AG04449 (cell line): ENCODE measurements at regions not wholly inside any gene's neighbourhood (a gene's known extent, or its start where the extent isn't known, plus 50 kb on each side); places are given as distances from the start of the nearest gene placed in this dataset.

Experiments
- CTCF ChIA-PET: fragments of 350-600 bp; formaldehyde crosslinking; extraction: SDS; loops from one replicate; lab custom pipeline; 2021; ENCODE audit warnings: antibody characterized with exemption; lab: Yijun Ruan, JAX
- POLR2A ChIA-PET: fragments of 400-600, 350-600 bp; formaldehyde crosslinking; extraction: SDS; loops from one replicate; lab custom pipeline; 2020; ENCODE audit warnings: antibody characterized with exemption, inconsistent platforms; lab: Yijun Ruan, JAX
- DNase-seq: peaks from one replicate; pipeline ENCODE4 v3.0.0-alpha.2; 2010; ENCODE audit warnings: low read depth, low spot score
- H3K4me3 ChIP-seq: 2 replicates; pipeline ENCODE4 v1.5.1; 2011; ENCODE audit warnings: low read depth, mild to moderate bottlenecking, control low read depth, low read length
- TF ChIP-seq, protein P1 (sequence below): IDR thresholded peaks from one replicate; pipeline ENCODE4 v1.5.1; 2011; ENCODE audit warnings: mild to moderate bottlenecking, moderate library complexity, low read length, control low read depth, inconsistent platforms; ENCODE audit not compliant: insufficient read depth; ENCODE audit errors: missing control alignments

- H3K4me3 ChIP-seq = no peak overlapping the region
- ChIA-PET CTCF (no interaction called here), POLR2A (no interaction called here)
- no peak for DNase-seq
- TF ChIP-seq, protein P1, sequence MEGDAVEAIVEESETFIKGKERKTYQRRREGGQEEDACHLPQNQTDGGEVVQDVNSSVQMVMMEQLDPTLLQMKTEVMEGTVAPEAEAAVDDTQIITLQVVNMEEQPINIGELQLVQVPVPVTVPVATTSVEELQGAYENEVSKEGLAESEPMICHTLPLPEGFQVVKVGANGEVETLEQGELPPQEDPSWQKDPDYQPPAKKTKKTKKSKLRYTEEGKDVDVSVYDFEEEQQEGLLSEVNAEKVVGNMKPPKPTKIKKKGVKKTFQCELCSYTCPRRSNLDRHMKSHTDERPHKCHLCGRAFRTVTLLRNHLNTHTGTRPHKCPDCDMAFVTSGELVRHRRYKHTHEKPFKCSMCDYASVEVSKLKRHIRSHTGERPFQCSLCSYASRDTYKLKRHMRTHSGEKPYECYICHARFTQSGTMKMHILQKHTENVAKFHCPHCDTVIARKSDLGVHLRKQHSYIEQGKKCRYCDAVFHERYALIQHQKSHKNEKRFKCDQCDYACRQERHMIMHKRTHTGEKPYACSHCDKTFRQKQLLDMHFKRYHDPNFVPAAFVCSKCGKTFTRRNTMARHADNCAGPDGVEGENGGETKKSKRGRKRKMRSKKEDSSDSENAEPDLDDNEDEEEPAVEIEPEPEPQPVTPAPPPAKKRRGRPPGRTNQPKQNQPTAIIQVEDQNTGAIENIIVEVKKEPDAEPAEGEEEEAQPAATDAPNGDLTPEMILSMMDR = no peak
Measured at GRCh38 chr22:47653921-47654320, 891.5 kb downstream of the TBC1D22A start.

GRCh38 chr22:47651216-47651987 lies 889.0 kb downstream of the TBC1D22A start:
- TF ChIP-seq, protein P1 = no peak
- no peak overlapping the region for H3K4me3 ChIP-seq
- DNase-seq = no peak
- ChIA-PET CTCF (no interaction called here), POLR2A (no interaction called here)

- TF ChIP-seq, protein P1 = no peak
- DNase-seq = no peak
- CTCF ChIA-PET = no interaction called here
- no peak overlapping the region for H3K4me3 ChIP-seq
- POLR2A ChIA-PET = no interaction called here
Measured at GRCh38 chr22:47647720-47648119, 885.3 kb downstream of the TBC1D22A start.

DNA sequence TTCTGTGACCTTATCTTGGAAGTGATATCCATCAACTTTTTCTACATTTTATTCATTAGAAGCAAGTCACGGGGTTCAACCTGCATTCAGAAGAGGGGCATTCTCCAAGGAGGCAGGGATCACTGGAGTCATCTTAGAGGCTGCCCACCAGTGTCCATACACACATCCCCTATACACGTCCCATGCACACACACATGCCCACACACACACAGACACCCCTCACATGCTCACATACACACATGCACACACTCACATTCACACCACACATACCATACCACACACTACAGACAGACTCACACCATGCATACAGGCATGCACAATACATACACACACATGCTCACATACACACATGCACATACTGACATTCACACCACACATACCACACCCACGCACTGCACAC lies 884.7 kb downstream of the TBC1D22A start:
- DNase-seq = no peak
- CTCF ChIA-PET = no interaction called here
- POLR2A ChIA-PET = no interaction called here
- no peak overlapping the region for H3K4me3 ChIP-seq
- TF ChIP-seq, protein P1 = no peak

DNA sequence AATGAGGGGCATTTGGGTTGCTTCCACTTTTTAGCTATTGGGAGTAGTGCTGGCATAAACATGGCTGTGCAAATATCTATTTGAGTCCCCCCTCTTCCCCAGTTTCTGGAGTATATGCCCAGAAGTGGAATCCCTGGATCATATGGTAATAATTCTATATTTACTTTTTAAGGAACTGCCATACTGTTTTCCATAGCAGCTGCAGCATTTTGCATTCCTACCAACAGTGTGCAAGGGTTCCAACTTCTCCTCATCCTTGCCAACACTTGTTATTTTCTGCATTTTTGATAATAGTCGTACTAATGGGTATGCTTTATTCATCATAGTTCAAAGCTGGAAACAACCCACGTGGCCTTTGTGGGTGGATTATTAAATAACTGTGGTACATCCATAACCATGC lies 883.5 kb downstream of the TBC1D22A start:
- TF ChIP-seq, protein P1 = no peak
- H3K4me3 ChIP-seq = no peak overlapping the region
- ChIA-PET CTCF (no interaction called here), POLR2A (no interaction called here)
- DNase-seq = no peak

DNA sequence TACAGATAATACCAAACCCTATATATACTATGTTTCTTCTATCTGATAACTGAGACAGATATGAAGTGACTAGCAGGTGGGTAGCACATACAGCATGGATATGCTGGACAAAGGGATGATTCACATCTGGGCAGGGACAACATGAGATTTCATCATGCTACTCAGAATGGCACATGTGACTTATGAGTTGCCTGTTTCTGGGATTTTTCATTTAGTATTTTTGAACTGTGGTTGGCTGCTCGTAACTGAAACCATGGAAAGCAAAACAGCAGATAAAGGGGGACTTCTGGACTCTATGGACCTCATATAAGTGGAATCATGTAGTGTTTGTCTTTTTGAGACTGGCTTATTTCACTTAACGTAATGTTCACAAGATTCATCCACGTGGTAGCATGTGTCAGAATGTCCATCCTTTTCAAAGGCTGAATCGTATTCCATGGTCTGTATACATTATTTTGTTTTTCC lies 883.0 kb downstream of the TBC1D22A start:
- no peak for DNase-seq
- POLR2A ChIA-PET = no interaction called here

More for the DNA sequence above, 883.0 kb downstream of the TBC1D22A start:
- no peak overlapping the region for H3K4me3 ChIP-seq
- TF ChIP-seq, protein P1 = no peak
- CTCF ChIA-PET = no interaction called here
